Inflammatory macrophage treated with lipopolysaccharide for 4 hours (primary cell): ENCODE measurements at regions not wholly inside any gene's neighbourhood (a gene's known extent, or its start where the extent isn't known, plus 50 kb on each side); places are given as distances from the start of the nearest gene placed in this dataset.
A peak's percentile ranks its signal among the peaks of the same experiment; 100 is the strongest.
"Not testable (repeated sequence)": the region's sequence is repeated elsewhere in the genome, so short reads cannot be mapped to it uniquely, and the experiment has no call there.

Source experiments
- DNase-seq: peaks from one replicate; pipeline ENCODE4 v3.0.0-alpha.2; 2020

- DNase-seq = no peak
These were observed 305.0 kb downstream of the TYW1 start for GRCh38 chr7:67301667-67302066.

- DNase-seq = peak; percentile 100
These were observed 305.7 kb downstream of the TYW1 start for GRCh38 chr7:67302113-67303039.

- DNase-seq = not testable (repeated sequence)
These were observed 308.2 kb downstream of the TYW1 start for GRCh38 chr7:67304846-67305245.

- DNase-seq = peak; percentile 66
These were observed 309.7 kb downstream of the TYW1 start for GRCh38 chr7:67306331-67306730.

- DNase-seq = peak; percentile 56
These were observed 313.3 kb downstream of the TYW1 start for GRCh38 chr7:67309764-67310549.

- peak; percentile 86 for DNase-seq
These were observed 315.3 kb downstream of the TYW1 start for GRCh38 chr7:67311901-67312300.

GRCh38 chr7:67313213-67313612, 316.6 kb downstream of the TYW1 start:
- DNase-seq = no peak

GRCh38 chr7:67316902-67317301, 320.3 kb downstream of the TYW1 start:
- not testable (repeated sequence) for DNase-seq

GRCh38 chr7:67328257-67328656, 331.6 kb downstream of the TYW1 start:
- DNase-seq = not testable (repeated sequence)

- DNase-seq = not testable (repeated sequence)
These were observed 338.5 kb downstream of the TYW1 start for GRCh38 chr7:67335165-67335564.

- not testable (repeated sequence) for DNase-seq
These were observed 339.0 kb downstream of the TYW1 start for GRCh38 chr7:67335663-67336062.

GRCh38 chr7:67338545-67338944, 341.9 kb downstream of the TYW1 start:
- DNase-seq = not testable (repeated sequence)

- no peak for DNase-seq
These were observed 344.6 kb downstream of the TYW1 start for GRCh38 chr7:67341153-67341768.

GRCh38 chr7:67343114-67343513, 346.5 kb downstream of the TYW1 start:
- no peak for DNase-seq

GRCh38 chr7:67343572-67343971, 346.9 kb downstream of the TYW1 start:
- no peak for DNase-seq

- no peak for DNase-seq
These were observed 348.0 kb downstream of the TYW1 start for GRCh38 chr7:67344481-67345193.

GRCh38 chr7:67346126-67346525, 349.5 kb downstream of the TYW1 start:
- DNase-seq = no peak

- no peak for DNase-seq
These were observed 350.2 kb downstream of the TYW1 start for GRCh38 chr7:67346876-67347275.

GRCh38 chr7:67348171-67348570, 351.5 kb downstream of the TYW1 start:
- no peak for DNase-seq

GRCh38 chr7:67357653-67358052, 361.0 kb downstream of the TYW1 start:
- not testable (repeated sequence) for DNase-seq

- not testable (repeated sequence) for DNase-seq
These were observed 361.7 kb downstream of the TYW1 start for GRCh38 chr7:67358316-67358715.

GRCh38 chr7:67358738-67359137, 362.1 kb downstream of the TYW1 start:
- not testable (repeated sequence) for DNase-seq

- no peak for DNase-seq
These were observed 363.3 kb downstream of the TYW1 start for GRCh38 chr7:67359900-67360299.
